Osteoblast (primary cell): ENCODE measurements at regions not wholly inside any gene's neighbourhood (a gene's known extent, or its start where the extent isn't known, plus 50 kb on each side); places are given as distances from the start of the nearest gene placed in this dataset.

Experiments
- DNase-seq: peaks from one replicate; pipeline ENCODE4 v3.0.0; 2011; ENCODE audit warnings: low spot score, mixed read lengths; ENCODE audit not compliant: insufficient read length; ENCODE audit errors: missing footprints
- H2AFZ ChIP-seq: 2 replicates; pipeline ENCODE4 v1.6.0; 2011; ENCODE audit warnings: mild to moderate bottlenecking, low read length
- H3K27ac ChIP-seq: 2 replicates; pipeline ENCODE4 v1.5.1; 2011; ENCODE audit warnings: mild to moderate bottlenecking, low read depth, low read length, moderate library complexity
- H3K27me3 ChIP-seq: 2 replicates; pipeline ENCODE4 v1.6.0; 2012; ENCODE audit warnings: mild to moderate bottlenecking, control low read depth, inconsistent platforms, low read length, moderate library complexity; ENCODE audit not compliant: insufficient read depth
- H3K36me3 ChIP-seq: 2 replicates; pipeline ENCODE4 v1.5.1; 2011; ENCODE audit warnings: mild to moderate bottlenecking, low read length, control low read depth, moderate library complexity; ENCODE audit not compliant: insufficient read depth
- H3K4me1 ChIP-seq: 2 replicates; pipeline ENCODE4 v1.5.1; 2011; ENCODE audit warnings: mild to moderate bottlenecking, low read length, control low read depth, moderate library complexity; ENCODE audit not compliant: insufficient read depth
- H3K4me2 ChIP-seq: 2 replicates; pipeline ENCODE4 v1.6.0; 2011; ENCODE audit warnings: mild to moderate bottlenecking, low read length; ENCODE audit not compliant: insufficient read depth
- H3K4me3 ChIP-seq: fragments of 200-600 bp; sonication (generic); 3 replicates; pipeline ENCODE4 v1.5.1; 2012; ENCODE audit warnings: mild to moderate bottlenecking, low read length, inconsistent platforms; ENCODE audit not compliant: insufficient read depth
- H3K79me2 ChIP-seq: 2 replicates; pipeline ENCODE4 v1.6.0; 2012; ENCODE audit warnings: mild to moderate bottlenecking, low read length, control low read depth, inconsistent platforms; ENCODE audit not compliant: insufficient read depth
- H3K9me3 ChIP-seq: 2 replicates; pipeline ENCODE4 v1.5.1; 2011; ENCODE audit warnings: low read depth, low read length, control low read depth
- H4K20me1 ChIP-seq: 2 replicates; pipeline ENCODE4 v1.6.0; 2012; ENCODE audit warnings: mild to moderate bottlenecking, low read length, control low read depth; ENCODE audit not compliant: insufficient read depth
- CTCF ChIP-seq: IDR thresholded peaks from 2 replicates; pipeline ENCODE4 v1.5.1; 2011; ENCODE audit warnings: mild to moderate bottlenecking, low read depth, low read length, moderate library complexity; ENCODE audit errors: extremely low read depth

GRCh38 chr11:81036168-81036870 is 1595.5 kb upstream of the TENM4 start:
- H3K36me3 ChIP-seq = no peaks in the 10 kb centered on the region
- no peak for DNase-seq
- H3K9me3 ChIP-seq = no peaks in the 10 kb centered on the region
- no peak overlapping the region for H3K27ac ChIP-seq
- no peak for TF ChIP-seq CTCF
- no peaks in the 10 kb centered on the region for H3K79me2 ChIP-seq
- no peaks in the 10 kb centered on the region for H4K20me1 ChIP-seq
- H3K27me3 ChIP-seq = no peaks in the 10 kb centered on the region
- H2AFZ ChIP-seq = no peak overlapping the region
- no peaks in the 10 kb centered on the region for H3K4me1 ChIP-seq
- H3K4me3 ChIP-seq = no peak overlapping the region
- H3K4me2 ChIP-seq = no peak overlapping the region

- Histone ChIP-seq H3K79me2 (no peaks in the 10 kb centered on the region), H4K20me1 (no peaks in the 10 kb centered on the region), H3K4me2 (no peak overlapping the region), H3K4me1 (no peaks in the 10 kb centered on the region), H3K9me3 (no peaks in the 10 kb centered on the region), H3K36me3 (no peaks in the 10 kb centered on the region), H3K27me3 (no peaks in the 10 kb centered on the region), H3K27ac (no peak overlapping the region), H2AFZ (no peak overlapping the region), H3K4me3 (no peak overlapping the region)
- no peak for TF ChIP-seq CTCF
- no peak for DNase-seq
These were observed 1593.1 kb upstream of the TENM4 start for GRCh38 chr11:81033779-81034540.

- H3K79me2 ChIP-seq = no peaks in the 10 kb centered on the region
- no peaks in the 10 kb centered on the region for H3K27me3 ChIP-seq
- no peaks in the 10 kb centered on the region for H3K4me1 ChIP-seq
- DNase-seq = no peak
- no peak overlapping the region for H3K4me2 ChIP-seq
- H2AFZ ChIP-seq = no peak overlapping the region
- no peak overlapping the region for H3K4me3 ChIP-seq
- no peaks in the 10 kb centered on the region for H3K9me3 ChIP-seq
- TF ChIP-seq CTCF = no peak
- no peaks in the 10 kb centered on the region for H3K36me3 ChIP-seq
- H3K27ac ChIP-seq = no peak overlapping the region
- H4K20me1 ChIP-seq = no peaks in the 10 kb centered on the region
These were observed 1592.1 kb upstream of the TENM4 start for GRCh38 chr11:81032906-81033305.

- H3K4me1 ChIP-seq = no peaks in the 10 kb centered on the region
- H3K4me3 ChIP-seq = no peak overlapping the region
- DNase-seq = no peak
- H3K36me3 ChIP-seq = no peaks in the 10 kb centered on the region
- no peak overlapping the region for H3K4me2 ChIP-seq
- H3K79me2 ChIP-seq = no peaks in the 10 kb centered on the region
- H4K20me1 ChIP-seq = no peaks in the 10 kb centered on the region
- no peaks in the 10 kb centered on the region for H3K9me3 ChIP-seq
- H3K27me3 ChIP-seq = no peaks in the 10 kb centered on the region
- no peak overlapping the region for H2AFZ ChIP-seq
- H3K27ac ChIP-seq = no peak overlapping the region
- no peak for TF ChIP-seq CTCF
These were observed 1589.4 kb upstream of the TENM4 start for GRCh38 chr11:81030186-81030585.
